Nephron progenitor cell (in vitro differentiated cells): ENCODE measurements at regions not wholly inside any gene's neighbourhood (a gene's known extent, or its start where the extent isn't known, plus 50 kb on each side); places are given as distances from the start of the nearest gene placed in this dataset.

Experiments
- DNase-seq: peaks from one replicate; pipeline ENCODE4 v3.0.0; 2021
- H3K27ac Mint-ChIP-seq: 2 replicates; pipeline ENCODE4 v1.8.0; 2021; ENCODE audit warnings: mild to moderate bottlenecking, moderate library complexity, mixed read lengths
- H3K27me3 Mint-ChIP-seq: 2 replicates; pipeline ENCODE4 v1.8.0; 2021; ENCODE audit warnings: mild to moderate bottlenecking, low read depth, mixed read lengths; ENCODE audit not compliant: poor library complexity
- H3K36me3 Mint-ChIP-seq: 2 replicates; pipeline ENCODE4 v1.8.0; 2021; ENCODE audit warnings: low read depth, mixed read lengths
- H3K4me1 Mint-ChIP-seq: 2 replicates; pipeline ENCODE4 v1.8.0; 2021; ENCODE audit warnings: mixed read lengths
- H3K4me3 Mint-ChIP-seq: 2 replicates; pipeline ENCODE4 v1.8.0; 2021; ENCODE audit warnings: mild to moderate bottlenecking, moderate library complexity, mixed read lengths
- H3K9me3 Mint-ChIP-seq: 2 replicates; pipeline ENCODE4 v1.8.0; 2021; ENCODE audit warnings: mild to moderate bottlenecking, moderate library complexity, mixed read lengths
- TF ChIP-seq, protein P1 (sequence below): fragments of 200-600 bp; sonication (generic); IDR thresholded peaks from 2 replicates; pipeline ENCODE4 v1.5.0; 2021; ENCODE audit warnings: antibody characterized with exemption

DNA sequence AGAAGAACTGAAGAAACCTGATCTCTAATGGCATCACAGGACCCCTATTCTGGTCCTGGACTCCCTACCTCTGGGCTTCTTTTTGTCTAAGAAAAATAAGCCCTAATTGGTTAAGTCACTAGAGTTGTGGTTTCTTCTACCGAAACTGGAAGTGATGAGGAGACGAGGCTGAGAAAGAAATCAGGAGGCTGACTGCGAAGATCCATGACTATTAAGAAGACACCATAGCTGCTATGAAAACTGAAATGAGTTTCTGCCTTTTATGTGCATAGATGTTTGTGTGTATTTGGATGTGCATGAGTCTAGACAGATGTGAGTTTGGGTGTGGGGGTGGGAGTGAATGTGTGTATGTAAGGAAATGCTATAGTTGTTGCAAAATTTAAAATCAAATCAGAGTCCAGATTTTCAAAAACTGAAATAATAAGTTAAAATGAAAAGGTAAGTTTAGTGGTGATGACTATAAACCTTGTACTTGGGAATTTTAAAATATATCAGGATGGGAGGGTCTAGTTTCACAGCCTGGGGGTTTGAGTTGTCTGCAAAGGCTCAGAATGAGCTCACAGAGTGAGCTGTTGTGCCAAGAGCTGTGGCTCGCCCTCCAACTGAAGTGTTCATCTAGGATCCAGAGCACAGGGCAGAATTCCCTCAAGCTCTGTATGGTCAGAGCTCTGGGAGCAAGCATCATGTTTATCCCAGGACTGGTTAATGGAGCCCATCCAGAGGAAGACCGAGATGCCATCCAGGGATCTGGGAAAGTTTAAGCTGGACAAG, 94.9 kb downstream of the VCPKMT start:
- peaks cover 8% of the 10 kb centered on the region for H3K4me1 Mint-ChIP-seq
- H3K4me3 Mint-ChIP-seq: no peak overlapping the region
- peaks cover 28% of the 10 kb centered on the region for H3K9me3 Mint-ChIP-seq
- no peak overlapping the region for H3K27ac Mint-ChIP-seq
- no peak for DNase-seq
- TF ChIP-seq, protein P1, sequence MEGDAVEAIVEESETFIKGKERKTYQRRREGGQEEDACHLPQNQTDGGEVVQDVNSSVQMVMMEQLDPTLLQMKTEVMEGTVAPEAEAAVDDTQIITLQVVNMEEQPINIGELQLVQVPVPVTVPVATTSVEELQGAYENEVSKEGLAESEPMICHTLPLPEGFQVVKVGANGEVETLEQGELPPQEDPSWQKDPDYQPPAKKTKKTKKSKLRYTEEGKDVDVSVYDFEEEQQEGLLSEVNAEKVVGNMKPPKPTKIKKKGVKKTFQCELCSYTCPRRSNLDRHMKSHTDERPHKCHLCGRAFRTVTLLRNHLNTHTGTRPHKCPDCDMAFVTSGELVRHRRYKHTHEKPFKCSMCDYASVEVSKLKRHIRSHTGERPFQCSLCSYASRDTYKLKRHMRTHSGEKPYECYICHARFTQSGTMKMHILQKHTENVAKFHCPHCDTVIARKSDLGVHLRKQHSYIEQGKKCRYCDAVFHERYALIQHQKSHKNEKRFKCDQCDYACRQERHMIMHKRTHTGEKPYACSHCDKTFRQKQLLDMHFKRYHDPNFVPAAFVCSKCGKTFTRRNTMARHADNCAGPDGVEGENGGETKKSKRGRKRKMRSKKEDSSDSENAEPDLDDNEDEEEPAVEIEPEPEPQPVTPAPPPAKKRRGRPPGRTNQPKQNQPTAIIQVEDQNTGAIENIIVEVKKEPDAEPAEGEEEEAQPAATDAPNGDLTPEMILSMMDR: no peak
- H3K27me3 Mint-ChIP-seq: peaks cover 17% of the 10 kb centered on the region
- peaks cover 4% of the 10 kb centered on the region for H3K36me3 Mint-ChIP-seq

GRCh38 chr14:50022661-50023060, 93.7 kb downstream of the VCPKMT start:
- no peak overlapping the region for H3K27ac Mint-ChIP-seq
- peaks cover 3% of the 10 kb centered on the region for H3K4me1 Mint-ChIP-seq
- H3K4me3 Mint-ChIP-seq: no peak overlapping the region

GRCh38 chr14:50023671-50024490, 92.5 kb downstream of the VCPKMT start:
- H3K4me1 Mint-ChIP-seq: no peaks in the 10 kb centered on the region
- H3K27me3 Mint-ChIP-seq: peaks cover 6% of the 10 kb centered on the region
- no peak overlapping the region for H3K4me3 Mint-ChIP-seq
- peaks cover 32% of the 10 kb centered on the region for H3K9me3 Mint-ChIP-seq
- no peak overlapping the region for H3K27ac Mint-ChIP-seq
- no peak for DNase-seq
- TF ChIP-seq, protein P1: no peak
- peaks cover 4% of the 10 kb centered on the region for H3K36me3 Mint-ChIP-seq

More at GRCh38 chr14:50022661-50023060, 93.7 kb downstream of the VCPKMT start:
- Mint-ChIP-seq H3K9me3 (peaks cover 32% of the 10 kb centered on the region), H3K36me3 (peaks cover 4% of the 10 kb centered on the region), H3K27me3 (peaks cover 9% of the 10 kb centered on the region)
- TF ChIP-seq, protein P1: no peak
- no peak for DNase-seq

DNA sequence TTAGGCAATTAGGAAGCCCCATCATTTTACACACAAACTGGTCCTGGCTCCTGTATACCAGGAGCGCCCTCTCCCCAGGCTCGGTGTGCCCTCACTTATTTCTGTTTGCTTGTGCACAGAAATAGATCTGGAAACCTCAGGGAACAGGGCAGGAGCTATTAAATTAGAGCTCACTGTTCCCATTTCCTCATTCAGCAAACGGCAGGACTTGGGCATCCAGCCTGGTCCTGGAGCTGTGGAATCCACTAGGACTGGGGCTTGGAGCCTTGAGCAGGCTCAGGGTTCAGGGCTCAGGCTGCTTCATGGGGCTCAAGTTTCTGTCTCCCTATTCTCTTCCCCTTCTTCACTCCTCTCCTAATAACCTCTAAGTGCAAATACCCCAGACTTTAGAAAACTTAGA, 91.3 kb downstream of the VCPKMT start:
- TF ChIP-seq, protein P1: no peak
- H3K36me3 Mint-ChIP-seq: no peaks in the 10 kb centered on the region
- H3K9me3 Mint-ChIP-seq: peaks cover 22% of the 10 kb centered on the region
- peaks cover 12% of the 10 kb centered on the region for H3K27me3 Mint-ChIP-seq
- no peak for DNase-seq
- no peaks in the 10 kb centered on the region for H3K4me1 Mint-ChIP-seq
- no peak overlapping the region for H3K4me3 Mint-ChIP-seq
- no peak overlapping the region for H3K27ac Mint-ChIP-seq

GRCh38 chr14:50025776-50026175, 90.6 kb downstream of the VCPKMT start:
- peaks cover 12% of the 10 kb centered on the region for H3K27me3 Mint-ChIP-seq
- DNase-seq: no peak
- TF ChIP-seq, protein P1: no peak
- H3K36me3 Mint-ChIP-seq: no peaks in the 10 kb centered on the region
- no peaks in the 10 kb centered on the region for H3K4me1 Mint-ChIP-seq
- no peak overlapping the region for H3K4me3 Mint-ChIP-seq
- peaks cover 15% of the 10 kb centered on the region for H3K9me3 Mint-ChIP-seq
- no peak overlapping the region for H3K27ac Mint-ChIP-seq
